AG04450 (cell line): ENCODE measurements at regions not wholly inside any gene's neighbourhood (a gene's known extent, or its start where the extent isn't known, plus 50 kb on each side); places are given as distances from the start of the nearest gene placed in this dataset. TPM values are rescaled to one million over a fixed set of nuclear protein-coding genes. Genes with fewer than 3 reads are reported as not detected.

Source experiments
- CTCF ChIA-PET: fragments of 300-600, 350-600 bp; formaldehyde crosslinking; extraction: SDS; loops from one replicate; lab custom pipeline; 2022; ENCODE audit warnings: antibody characterized with exemption, inconsistent platforms; lab: Charles Lee
- POLR2A ChIA-PET: fragments of 350-600 bp; formaldehyde crosslinking; extraction: SDS; loops from one replicate; lab custom pipeline; 2021; ENCODE audit warnings: antibody characterized with exemption, inconsistent platforms; lab: Yijun Ruan, JAX
- DNase-seq: peaks from one replicate; pipeline ENCODE4 v3.0.0-alpha.2; 2011; ENCODE audit warnings: low read depth, low spot score
- H3K27ac ChIP-seq: one replicate; pipeline ENCODE4 v1.5.1; 2012; ENCODE audit warnings: low read depth, low read length, control low read depth
- H3K27me3 ChIP-seq: one replicate; pipeline ENCODE4 v1.6.0; 2012; ENCODE audit warnings: low read length; ENCODE audit not compliant: control insufficient read depth, insufficient read depth
- H3K4me3 ChIP-seq: 2 replicates; pipeline ENCODE4 v1.5.1; 2011; ENCODE audit warnings: mild to moderate bottlenecking, low read depth, low read length, control low read depth
- H3K9me3 ChIP-seq: 2 replicates; pipeline ENCODE4 v1.5.1; 2012; ENCODE audit warnings: low read length; ENCODE audit not compliant: control insufficient read depth, insufficient read depth
- CTCF ChIP-seq: IDR thresholded peaks from 2 replicates; pipeline ENCODE4 v1.5.1; 2011; ENCODE audit warnings: low read depth, low read length, control low read depth, inconsistent platforms
- small RNA-seq: library from RNA; depleted of rRNA; stranded (forward); fragments of <200 nt; gene quantifications from one replicate; pipeline ENCODE3, GENCODE V24; 2012; ENCODE audit warnings: low read depth; ENCODE audit not compliant: insufficient read length

GRCh38 chr5:174664180-174664850 is 60.1 kb upstream of the MSX2 start:
- CTCF ChIA-PET, result no interaction called here
- POLR2A ChIA-PET, result no interaction called here

GRCh38 chr5:174665347-174665746 is 59.0 kb upstream of the MSX2 start:
- ChIA-PET POLR2A (no interaction called here), CTCF (no interaction called here)
- no peak for TF ChIP-seq CTCF
- no peak for DNase-seq
- Histone ChIP-seq H3K4me3 (no peak overlapping the region), H3K27me3 (peaks cover 7% of the 10 kb centered on the region), H3K27ac (no peak overlapping the region), H3K9me3 (no peaks in the 10 kb centered on the region)

More at GRCh38 chr5:174664180-174664850, 60.1 kb upstream of the MSX2 start:
- Histone ChIP-seq H3K27ac (no peak overlapping the region), H3K9me3 (no peaks in the 10 kb centered on the region), H3K4me3 (no peak overlapping the region), H3K27me3 (peaks cover 5% of the 10 kb centered on the region)
- DNase-seq, result no peak
- no peak for TF ChIP-seq CTCF

- DNase-seq, result no peak
- TF ChIP-seq CTCF, result no peak
- ChIA-PET CTCF (interaction anchor here (0.6 kb wide), 1 partner anchor 26 kb away, joined by 8 read pairs; no protein-coding TSS in a partner anchor), POLR2A (no interaction called here)
- Histone ChIP-seq H3K27me3 (peaks cover 7% of the 10 kb centered on the region), H3K9me3 (no peaks in the 10 kb centered on the region; the same call in 1 of the 2 replicates), H3K4me3 (no peak overlapping the region), H3K27ac (no peak overlapping the region)
Measured at GRCh38 chr5:174667526-174667925, 56.9 kb upstream of the MSX2 start.

GRCh38 chr5:174668349-174668748 is 56.0 kb upstream of the MSX2 start:
- CTCF ChIA-PET, result no interaction called here
- H3K4me3 ChIP-seq, result no peak overlapping the region

More at GRCh38 chr5:174668349-174668748, 56.0 kb upstream of the MSX2 start:
- Histone ChIP-seq H3K27me3 (peaks cover 7% of the 10 kb centered on the region), H3K27ac (no peak overlapping the region), H3K9me3 (no peaks in the 10 kb centered on the region; the same call in 1 of the 2 replicates)
- TF ChIP-seq CTCF, result no peak
- POLR2A ChIA-PET, result interaction anchor here (0.5 kb wide), 1 partner anchor 18 kb away, joined by 3 read pairs; no protein-coding TSS in a partner anchor
- no peak for DNase-seq

Small RNA genes in the stretch of these regions (small RNA-seq; reads per million reads assigned to genes)
- gene HIGD1AP3 (not detected), gene SUMO2P6 (not detected)
